ENCODE measurements at regions not wholly inside any gene's neighbourhood (a gene's known extent, or its start where the extent isn't known, plus 50 kb on each side); places are given as distances from the start of the nearest gene placed in this dataset.

DNA sequence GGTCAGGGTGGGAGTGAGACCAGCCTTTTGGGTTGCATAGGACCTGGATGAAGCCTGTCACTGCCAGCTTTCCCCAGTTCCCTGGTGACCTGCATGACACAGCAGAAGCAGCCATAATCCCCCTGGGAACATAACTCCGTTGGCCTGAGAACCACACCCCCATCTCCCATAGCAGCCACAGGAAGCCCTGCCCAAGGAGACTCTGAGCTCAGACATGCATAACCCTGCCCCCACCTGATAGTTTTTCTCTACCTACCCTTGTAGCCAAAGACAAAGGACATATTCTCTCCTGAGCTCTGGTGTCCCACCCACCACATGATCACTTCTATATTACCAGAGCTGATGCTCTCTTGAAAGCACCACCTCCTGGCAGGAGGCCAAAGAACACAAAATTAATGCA, 413.5 kb upstream of the HTR2A start:
- no peak for DNase-seq

DNA sequence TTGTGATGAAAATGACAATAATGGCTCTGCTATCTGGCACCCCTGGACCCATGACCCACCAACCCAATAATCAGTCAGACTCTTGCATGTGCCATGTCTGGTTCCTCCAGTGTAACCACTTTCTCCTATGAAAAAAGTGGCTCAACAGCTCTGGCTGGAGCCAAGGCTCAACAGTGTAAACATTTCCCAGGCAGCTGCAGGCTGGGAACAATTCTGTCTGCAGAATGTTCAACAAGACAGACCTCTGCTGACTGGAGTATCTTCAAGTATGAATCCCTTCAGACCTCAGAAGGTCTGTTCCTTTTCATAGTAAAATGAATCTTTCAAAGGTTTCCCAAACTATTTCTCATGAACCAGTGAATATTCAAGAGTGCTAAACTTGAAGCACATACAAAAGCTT, 410.1 kb upstream of the HTR2A start:
- DNase-seq: no peak

DNA sequence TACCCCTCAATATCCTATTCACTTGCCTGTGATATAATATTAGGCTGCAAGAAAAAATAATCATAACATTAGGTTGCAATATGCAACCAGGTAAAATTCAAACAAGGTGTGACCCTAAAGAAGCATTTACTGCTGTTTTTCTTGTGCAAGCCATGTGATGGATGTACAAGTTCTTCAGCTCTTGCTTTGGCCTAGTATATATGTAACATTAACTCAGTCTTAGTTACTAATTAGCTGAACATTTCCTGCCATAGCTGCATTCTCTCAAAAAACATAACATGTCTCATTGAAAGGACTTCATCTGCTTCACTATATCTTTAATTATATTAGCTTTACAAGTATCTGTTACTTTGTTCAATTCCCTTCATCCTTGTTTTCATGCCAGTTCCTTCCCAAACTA, 406.8 kb upstream of the HTR2A start:
- no peak for DNase-seq

DNA sequence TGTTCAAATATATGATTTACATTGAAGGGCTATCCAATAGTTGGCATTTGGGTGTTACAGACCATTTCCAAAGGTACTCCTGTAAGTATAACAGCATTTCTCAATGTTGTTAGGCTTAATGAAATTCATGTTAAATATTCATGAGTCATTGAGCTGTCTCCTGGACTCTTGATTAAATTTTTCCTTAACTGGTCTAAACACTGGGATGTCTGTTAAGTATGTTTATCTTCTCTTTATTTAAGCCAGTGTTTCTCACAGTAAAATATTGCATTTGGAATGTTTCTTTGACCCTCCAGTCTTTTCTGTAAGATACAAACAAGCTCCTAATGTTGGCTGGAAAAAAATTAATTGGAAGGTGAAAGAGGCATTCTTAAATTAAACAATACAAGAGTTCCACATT, 402.5 kb upstream of the HTR2A start:
- no peak for DNase-seq

DNA sequence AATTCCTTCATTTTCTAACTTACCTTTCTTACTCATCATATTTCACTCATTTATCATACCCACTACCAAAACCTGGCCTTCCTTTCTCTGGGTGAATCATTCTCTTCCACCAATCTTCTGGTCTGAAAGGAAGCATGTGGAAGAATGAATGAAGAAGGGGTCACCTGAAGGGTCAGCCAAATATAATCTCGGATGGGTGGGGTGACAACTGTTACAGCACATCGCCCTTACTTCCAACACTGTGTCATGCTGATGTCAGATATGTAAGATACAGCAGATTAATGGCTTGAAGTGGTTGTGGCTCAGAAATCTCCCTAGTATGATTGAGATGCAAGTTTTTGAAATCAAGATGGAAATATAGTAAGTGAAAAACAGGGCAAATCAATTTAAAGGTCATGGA, 401.7 kb upstream of the HTR2A start:
- DNase-seq: no peak

DNA sequence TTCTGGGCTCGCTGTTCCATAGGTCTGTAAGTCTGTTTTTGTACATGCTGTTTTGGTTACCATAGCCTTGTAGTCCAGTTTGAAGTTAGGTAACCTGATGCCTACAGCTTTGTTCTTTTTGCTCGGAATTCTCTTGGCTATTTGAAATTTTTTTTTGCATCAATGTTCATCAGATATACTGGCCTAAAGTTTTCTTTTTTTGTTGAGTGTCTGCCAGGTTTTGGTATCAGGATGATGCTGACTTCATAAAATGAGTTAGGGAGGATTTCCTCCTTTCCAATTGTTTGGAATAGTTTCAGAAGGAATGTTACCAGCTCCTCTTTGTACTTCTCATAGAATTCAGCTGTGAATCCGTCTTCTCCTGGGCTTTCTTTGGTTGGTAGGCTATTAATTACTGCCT, 397.8 kb upstream of the HTR2A start:
- DNase-seq: no peak

DNA sequence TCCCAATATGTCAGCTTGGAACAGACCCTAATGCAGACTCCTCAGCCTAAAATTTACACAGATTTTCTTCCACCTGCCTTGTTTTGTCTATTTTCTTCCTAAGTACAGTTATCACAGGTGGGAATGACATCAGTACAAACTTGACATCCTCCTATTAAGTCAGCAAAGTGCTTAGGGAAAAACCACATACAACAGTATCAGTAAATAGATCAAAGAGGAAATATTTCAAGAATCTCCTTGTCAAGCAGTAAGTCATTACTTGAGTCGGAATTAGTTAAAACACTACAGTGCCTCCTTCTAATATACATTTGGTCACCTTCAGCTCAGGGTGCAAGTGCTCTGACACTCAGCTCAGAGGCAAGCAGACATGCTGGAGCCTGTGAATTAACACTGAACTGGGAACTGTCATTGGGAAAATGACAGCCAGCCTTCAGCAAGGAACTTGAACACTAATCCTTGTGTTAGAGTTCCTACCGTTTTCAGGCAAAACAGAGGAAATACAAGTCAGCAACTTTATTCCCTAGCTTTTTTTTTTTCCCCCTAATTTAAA, 394.3 kb upstream of the HTR2A start:
- DNase-seq: no peak

DNA sequence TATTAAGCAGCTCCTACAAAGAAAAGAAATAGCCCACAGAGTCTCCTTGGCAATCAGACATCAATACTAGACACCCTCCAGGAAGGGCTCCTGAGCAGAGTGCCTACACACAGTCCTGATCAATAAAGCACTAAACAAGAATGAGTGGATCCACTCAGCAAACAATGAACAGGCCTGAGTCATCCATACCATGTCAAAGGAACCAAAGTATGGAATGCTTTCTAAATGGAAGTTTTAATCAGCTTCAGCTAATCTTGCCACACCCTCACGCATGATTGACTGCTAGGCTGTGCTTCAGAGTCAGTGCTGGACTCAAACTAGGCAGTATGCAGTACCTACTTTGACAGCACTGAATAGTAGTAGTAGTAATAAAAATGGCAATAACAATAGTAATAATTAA, 392.7 kb upstream of the HTR2A start:
- no peak for DNase-seq

DNA sequence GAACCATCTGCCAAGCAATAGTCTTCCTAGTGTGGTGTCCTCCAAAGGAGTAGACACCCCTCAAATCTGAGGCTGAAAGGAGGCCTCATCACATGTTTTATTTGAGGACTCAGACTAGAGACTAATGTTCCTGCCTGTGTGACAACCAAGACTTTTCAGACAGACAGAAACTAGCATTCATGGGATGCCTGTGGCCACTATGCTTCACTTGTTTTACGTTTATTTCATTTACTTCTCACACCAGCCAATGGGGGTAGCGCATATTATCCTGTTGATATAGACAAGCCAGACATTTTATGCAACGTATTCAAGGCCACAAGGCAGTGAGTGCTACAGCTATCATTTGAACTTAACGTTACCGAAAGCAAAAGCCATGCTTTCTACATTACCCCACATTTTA, 391.7 kb upstream of the HTR2A start:
- DNase-seq: no peak

DNA sequence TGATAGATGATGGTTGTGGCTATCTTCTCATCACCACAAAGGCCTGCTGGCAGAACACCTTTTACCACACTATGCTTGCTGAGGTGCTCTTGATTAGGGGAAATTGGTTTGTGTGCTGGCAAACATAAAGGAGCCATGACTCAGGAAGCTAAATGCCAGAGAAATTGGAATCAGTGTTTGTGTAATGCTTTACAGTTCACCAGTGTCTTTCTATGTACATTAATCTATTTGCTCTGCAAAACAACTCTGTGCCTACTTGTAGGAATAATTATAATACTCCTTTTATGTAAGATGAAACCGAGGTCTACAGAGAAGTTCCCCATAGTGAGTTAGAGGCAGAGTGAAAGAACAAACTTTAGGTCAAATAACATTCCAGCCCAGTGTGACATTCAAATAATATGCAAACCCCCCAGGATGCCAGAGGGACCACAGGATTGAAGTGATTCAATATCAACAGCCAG, 390.5 kb upstream of the HTR2A start:
- no peak for DNase-seq

DNA sequence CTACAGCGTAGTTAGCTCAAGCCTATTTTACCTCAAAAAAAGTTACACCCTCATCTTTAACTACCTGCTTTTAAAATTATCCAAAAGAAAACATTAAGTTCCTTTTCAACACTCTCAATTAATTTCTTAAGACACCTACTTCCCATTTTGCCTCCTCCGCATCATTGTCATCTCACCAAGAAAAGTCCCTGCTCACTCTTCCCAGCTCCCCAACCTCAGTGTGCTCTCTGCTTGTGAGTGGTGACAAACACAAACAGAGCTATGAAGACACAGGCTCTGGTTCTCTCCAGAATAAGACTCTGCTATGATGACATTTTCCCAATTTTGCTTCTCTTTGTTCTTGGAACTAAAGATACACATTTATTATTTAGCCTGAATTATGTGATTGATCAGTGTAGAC, 385.1 kb upstream of the HTR2A start:
- DNase-seq: no peak

DNA sequence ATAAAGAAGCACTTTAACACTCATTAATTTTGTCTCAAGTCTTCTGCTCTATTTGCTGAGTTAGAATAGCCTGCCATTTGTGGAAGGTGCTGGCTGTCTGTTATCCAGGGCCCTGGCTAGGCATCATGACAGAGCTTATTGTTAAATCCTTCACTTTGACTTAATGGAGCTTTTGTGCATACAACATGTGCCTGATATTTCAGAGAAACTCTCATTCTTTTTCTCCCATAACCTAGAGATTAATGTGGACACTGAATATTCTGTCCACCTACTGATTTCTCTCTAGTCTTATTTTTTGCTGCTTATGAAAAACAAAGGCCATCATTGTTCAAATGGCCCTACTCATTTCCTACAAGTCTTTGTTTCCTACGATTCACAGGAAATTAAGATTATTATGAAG, 383.1 kb upstream of the HTR2A start:
- DNase-seq: no peak

DNA sequence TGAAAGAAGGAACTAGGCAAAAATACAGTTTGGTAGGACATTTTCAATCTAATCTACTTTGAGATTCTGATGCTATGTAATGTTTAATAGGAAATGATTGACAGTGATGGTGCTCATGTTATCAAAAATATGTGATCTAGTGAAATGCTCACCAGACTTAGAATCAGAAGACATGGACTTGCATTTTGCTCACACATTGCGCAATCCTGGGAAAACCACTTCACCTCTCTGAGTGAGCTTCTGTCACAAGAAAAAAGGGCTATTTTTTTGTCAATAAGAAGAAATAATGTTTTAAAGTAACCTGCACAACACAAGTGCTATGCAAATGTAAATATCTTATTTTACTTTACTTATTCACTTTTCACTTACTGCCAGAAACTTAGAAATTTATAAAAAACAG, 380.9 kb upstream of the HTR2A start:
- DNase-seq: no peak

DNA sequence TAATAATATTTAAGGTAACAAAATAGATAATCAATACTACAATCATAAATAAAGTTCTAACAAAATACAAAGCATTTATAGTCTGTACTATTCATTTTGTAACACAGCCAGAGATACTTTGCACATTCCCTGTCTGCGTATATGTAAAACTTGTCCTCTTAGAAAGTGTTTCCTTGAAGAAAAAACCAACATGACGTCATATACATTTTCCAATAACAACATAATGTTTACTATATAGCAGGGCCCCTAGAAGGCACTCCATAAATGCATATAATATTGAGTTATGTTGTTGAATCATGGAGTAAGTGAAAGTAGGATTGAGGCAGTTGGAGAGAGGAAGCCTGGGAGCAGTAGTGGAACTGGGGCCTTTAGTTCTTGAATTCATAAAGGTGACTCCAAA, 371.4 kb upstream of the HTR2A start:
- DNase-seq: no peak

DNA sequence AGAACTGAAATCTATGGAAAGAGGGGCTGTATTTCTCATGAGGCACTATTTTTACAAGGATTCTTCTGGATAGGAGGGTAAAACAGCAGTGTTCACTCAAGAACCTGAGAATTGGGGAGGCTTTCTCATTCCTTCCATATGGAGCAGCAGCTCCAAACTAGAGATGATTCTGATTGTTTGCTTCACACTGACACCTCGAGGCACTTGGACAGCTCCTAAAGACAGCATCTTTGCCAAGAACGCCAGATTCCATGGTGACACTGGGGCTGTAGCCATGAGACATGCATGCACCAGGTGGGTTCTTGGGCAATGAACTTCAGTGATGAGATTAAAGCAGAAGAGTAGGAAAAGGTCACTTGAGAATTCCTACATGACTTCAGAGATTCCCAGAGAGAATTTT, 361.5 kb upstream of the HTR2A start:
- DNase-seq: no peak

DNA sequence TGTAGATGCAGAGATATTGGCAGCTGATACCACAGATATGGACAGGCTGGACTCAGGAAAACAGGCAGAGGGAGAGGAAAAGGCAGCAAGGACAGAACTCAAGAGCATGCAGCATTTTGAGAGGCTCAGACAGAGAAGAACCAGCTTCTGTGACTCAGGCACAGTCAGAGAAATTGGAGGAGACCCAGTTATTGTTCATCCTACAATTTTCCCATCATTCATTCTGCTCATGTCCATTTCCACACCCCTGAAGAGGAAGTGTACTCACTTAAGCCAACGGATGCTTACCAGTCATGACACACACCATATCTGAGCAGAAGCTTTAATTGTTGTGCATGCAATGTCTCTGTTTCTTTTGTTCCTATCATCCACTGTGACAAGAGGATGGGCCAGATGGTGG, 359.8 kb upstream of the HTR2A start:
- no peak for DNase-seq

DNA sequence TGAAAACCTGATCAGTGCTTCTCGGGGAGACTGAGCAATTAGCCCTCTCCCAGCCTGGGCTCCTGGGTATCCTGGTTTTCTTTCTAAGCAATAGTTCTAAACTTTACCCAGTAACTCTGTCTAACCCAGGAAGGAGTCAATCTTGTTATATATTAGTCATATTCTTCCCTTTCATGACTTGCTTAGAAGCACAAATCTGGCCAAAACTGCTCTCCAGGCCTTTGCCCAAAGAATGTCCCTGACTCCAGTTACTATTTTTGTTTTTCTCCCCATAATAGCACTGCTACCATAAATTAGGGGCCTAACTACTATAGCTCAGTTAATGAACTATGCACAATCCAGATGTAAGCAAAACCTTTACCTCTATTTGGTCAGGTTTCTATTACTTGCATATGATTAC, 355.8 kb upstream of the HTR2A start:
- no peak for DNase-seq

DNA sequence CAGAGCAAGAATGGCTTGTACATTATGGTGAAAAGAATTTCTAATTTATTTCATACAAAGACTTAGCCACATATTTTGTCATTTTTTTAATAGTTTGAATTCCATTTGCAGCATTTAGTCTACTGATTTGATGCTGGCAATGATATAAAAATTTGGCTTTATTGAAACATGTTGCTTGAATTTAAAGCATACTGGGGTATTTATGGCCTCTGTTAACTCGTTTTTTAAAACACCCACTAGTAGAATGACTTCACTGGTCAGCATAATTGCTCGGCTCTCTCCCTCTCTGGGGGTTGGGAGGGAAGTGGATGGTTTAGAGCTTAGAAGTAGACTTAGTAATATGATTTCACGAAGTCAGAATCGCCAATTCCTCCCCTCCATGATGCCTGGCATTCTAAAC, 354.9 kb upstream of the HTR2A start:
- DNase-seq: no peak

DNA sequence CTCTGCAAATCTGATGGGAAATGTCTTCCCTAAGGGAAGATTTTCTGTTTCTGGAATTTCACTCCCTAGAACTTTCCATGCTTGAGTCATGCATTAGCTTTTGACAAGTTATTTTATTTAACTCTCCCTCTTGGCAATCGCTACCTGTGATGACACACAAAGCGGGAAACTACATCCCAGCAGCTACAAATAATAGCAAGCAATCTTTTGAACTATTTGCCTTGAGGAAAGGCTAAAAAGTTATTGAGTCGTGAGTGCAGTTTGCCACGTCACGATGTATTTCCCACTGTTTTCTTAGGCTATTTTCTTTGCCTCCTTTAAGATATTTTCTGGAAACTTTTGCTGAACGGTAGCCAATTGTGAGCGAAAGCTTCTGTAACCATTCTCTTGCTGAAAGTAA, 353.3 kb upstream of the HTR2A start:
- DNase-seq: no peak

DNA sequence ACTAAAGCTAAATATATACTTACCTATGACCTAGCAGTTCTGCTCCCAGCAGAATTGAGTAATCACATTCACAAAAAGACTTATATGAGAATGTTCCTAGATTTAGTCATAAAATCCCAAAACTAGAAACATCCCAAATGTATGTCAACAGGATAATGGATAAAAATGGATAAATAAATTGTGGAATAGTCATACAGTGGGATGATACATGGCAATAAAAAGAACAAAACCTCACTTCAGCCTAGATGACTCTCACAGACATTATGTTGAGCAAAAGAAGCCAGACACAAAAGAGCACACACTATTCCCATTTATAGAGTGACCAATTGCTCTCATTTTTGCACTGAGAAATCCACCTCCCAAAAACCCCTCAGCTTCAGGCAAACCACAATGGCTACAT, 352.4 kb upstream of the HTR2A start:
- DNase-seq: no peak

DNA sequence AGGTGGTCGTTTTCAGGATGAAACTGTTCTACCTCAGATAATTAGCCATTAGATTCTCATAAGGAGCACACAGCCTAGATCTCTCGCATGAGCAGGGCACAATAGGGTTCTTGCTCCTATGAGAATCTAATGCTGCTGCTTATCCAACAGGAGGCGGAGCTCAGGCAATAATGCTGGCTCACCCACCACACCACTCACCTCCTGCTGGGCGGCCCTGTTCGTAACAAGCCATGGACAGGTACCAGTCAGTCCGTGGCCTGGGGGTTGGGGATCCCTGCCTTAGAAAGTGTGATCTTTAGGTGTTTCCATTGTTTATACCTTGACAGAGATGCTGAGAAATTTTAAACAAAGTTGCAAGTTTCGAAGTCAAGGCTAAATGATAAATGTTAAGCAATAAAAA, 344.6 kb upstream of the HTR2A start:
- no peak for DNase-seq

DNA sequence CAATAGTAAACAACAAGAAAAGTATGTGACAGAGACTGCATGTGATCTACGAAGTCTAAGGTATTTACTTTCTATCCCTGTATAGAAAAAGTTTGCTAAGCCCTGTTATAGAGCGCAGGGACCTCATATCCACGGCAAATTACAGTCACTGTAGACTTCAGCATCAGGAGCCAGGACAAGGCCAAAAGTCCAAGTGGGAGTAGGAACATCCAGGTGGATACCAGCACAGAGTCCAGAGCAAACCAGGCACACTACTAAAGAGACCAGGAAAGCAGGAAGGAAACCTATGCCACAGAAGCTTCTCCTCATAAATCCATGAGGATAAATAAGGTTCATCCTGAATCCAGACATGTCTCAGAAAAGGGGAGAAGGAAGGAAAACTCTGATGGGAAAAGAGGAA, 342.2 kb upstream of the HTR2A start:
- no peak for DNase-seq

DNA sequence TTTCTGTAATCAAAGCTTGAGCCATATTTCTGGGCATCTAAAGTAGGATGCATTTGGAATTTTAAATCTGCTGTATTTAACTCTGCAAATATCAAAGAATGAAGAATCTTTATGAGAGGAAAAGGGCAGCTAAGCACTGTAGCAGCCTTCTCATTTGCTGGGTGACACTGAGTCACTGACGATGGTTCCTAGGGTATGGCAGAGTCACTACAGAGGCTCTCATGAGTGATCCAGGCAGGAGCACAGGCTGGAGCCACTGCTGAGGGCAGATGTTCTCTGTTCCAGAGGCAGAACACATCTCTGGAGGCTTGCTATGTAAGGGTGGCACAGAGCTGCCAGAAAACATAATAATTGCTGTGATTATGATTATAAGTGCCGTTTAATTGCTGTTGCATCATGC, 340.7 kb upstream of the HTR2A start:
- no peak for DNase-seq

DNA sequence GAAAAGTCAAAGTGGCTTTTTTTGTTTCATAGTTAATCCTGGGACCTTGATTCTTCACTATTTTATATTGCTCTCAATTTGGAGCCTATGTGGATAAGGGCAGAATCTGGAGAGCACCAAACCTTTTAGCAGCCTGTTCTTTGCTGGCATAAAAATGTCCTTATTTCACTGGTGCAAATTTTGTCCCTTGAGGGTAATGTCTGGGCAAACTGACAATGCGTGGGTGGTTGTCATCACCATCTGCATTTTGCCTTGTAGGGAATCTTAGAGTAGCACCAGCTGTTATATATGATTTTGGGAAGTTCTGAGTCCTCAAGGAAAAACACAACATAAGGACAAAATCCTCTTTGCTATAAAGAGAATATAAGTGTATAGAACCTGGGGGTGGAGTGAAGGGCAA, 336.9 kb upstream of the HTR2A start:
- DNase-seq: no peak

DNA sequence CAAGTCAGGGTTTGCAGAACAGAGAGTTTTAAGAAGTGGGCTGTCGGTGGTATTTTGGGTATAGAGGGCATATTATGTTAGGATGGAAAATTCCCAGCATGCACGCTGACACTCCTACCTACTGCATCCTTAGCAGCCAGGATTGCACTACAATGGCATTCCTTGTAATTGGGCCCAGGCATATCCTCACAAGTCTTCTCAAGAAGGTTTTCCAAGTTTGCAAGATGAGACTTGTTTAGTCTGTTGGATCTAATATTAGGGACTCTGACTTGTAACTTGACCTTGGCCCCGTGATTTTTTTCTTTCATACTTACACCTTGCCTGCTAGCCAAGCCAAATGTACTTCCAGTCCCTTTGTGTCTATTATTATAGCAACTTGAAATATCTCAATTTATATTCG, 335.7 kb upstream of the HTR2A start:
- DNase-seq: no peak

DNA sequence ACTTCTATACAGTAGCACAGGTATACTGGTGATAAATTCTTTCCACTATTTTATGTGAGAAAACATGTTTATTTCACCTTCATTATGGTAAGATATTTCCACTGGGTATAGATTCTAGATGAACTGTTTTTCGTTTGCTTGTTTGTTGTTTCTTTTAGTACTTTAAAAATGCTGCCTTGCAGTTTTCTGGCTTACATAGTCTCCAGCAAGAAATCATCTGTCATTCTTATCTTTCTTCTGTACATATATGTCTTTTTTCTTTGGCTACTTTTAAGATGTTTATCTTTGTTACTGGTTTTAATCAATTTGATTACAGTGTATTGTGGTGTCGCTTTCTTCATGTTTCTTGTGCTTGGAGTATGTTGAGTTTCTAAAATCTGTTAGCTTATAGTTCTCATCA, 333.3 kb upstream of the HTR2A start:
- DNase-seq: no peak

Measured in stimulated activated naive CD4-positive, alpha-beta T cell (primary cell).